ENCODE measurements at regions not wholly inside any gene's neighbourhood (a gene's known extent, or its start where the extent isn't known, plus 50 kb on each side); places are given as distances from the start of the nearest gene placed in this dataset.

DNA sequence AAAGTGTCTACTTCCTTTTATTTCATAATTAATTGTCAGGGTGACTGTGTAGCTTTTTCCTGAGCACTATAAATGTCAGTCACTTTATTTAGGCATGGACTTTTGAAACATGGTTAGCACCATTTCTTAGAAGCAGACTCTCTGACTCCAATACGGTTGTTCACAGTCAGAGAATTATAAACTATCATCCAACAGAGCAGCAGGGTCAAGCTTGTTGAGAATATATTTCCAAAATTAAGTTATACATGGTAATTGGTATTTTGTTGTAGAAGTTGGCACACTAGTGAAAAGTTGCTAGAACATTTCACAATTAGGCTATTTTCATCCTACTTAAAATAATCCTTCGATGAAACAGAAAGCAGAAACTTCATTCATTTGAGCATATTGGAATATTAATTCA lies 1155.5 kb upstream of the IGFBP7 start:
- no peak for ATAC-seq
- TF ChIP-seq, protein P1, sequence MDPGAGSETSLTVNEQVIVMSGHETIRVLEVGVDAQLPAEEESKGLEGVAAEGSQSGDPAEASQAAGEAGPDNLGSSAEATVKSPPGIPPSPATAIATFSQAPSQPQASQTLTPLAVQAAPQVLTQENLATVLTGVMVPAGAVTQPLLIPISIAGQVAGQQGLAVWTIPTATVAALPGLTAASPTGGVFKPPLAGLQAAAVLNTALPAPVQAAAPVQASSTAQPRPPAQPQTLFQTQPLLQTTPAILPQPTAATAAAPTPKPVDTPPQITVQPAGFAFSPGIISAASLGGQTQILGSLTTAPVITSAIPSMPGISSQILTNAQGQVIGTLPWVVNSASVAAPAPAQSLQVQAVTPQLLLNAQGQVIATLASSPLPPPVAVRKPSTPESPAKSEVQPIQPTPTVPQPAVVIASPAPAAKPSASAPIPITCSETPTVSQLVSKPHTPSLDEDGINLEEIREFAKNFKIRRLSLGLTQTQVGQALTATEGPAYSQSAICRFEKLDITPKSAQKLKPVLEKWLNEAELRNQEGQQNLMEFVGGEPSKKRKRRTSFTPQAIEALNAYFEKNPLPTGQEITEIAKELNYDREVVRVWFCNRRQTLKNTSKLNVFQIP (CRISPR knock-in tag; IDR thresholded peaks at IDR 0.05; ENCODE audit: borderline replicate concordance, low read depth) = no peak
- TF ChIP-seq TCF4 (CRISPR knock-in tag; IDR thresholded peaks at IDR 0.05; ENCODE audit: borderline replicate concordance) = no peak

DNA sequence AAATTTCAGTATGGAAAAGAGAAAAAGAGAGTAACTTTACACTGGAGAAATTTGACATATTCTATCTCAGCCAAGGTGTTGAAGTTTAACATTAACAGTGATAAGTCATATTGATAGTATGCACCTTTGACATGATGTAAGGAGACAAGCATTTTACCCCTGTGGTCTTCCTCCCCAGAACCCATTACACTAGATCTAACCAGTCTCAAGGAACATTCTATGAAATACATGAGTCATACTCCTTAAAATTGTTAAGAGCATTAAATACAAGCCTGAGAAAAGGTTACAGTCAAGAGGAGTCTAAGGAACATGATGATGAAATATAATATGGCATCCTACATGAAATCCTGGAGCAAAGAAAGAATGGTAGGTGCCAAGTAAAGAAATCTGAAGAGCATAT lies 1151.3 kb upstream of the IGFBP7 start:
- no peak for TF ChIP-seq TCF4 (CRISPR knock-in tag; IDR thresholded peaks at IDR 0.05; ENCODE audit: borderline replicate concordance)
- TF ChIP-seq RARB (CRISPR knock-in tag; IDR thresholded peaks at IDR 0.05) = no peak
- TF ChIP-seq GLIS3 (CRISPR knock-in tag; IDR thresholded peaks at IDR 0.05) = no peak
- no peak for TF ChIP-seq TOX (CRISPR knock-in tag; IDR thresholded peaks at IDR 0.05; ENCODE audit: borderline replicate concordance)
- no peak for TF ChIP-seq OSR1 (CRISPR knock-in tag; IDR thresholded peaks at IDR 0.05)
- TF ChIP-seq ZNF70 (CRISPR knock-in tag; IDR thresholded peaks at IDR 0.05) = no peak
- TF ChIP-seq, protein P2, sequence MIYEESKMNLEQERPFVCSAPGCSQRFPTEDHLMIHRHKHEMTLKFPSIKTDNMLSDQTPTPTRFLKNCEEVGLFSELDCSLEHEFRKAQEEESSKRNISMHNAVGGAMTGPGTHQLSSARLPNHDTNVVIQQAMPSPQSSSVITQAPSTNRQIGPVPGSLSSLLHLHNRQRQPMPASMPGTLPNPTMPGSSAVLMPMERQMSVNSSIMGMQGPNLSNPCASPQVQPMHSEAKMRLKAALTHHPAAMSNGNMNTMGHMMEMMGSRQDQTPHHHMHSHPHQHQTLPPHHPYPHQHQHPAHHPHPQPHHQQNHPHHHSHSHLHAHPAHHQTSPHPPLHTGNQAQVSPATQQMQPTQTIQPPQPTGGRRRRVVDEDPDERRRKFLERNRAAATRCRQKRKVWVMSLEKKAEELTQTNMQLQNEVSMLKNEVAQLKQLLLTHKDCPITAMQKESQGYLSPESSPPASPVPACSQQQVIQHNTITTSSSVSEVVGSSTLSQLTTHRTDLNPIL (CRISPR knock-in tag; IDR thresholded peaks at IDR 0.05; ENCODE audit: low read depth) = no peak
- no peak for TF ChIP-seq ESRRG (CRISPR knock-in tag; IDR thresholded peaks at IDR 0.05)
- TF ChIP-seq PPARA (CRISPR knock-in tag; IDR thresholded peaks at IDR 0.05; ENCODE audit: borderline replicate concordance) = no peak
- TF ChIP-seq SNAI2 (CRISPR knock-in tag; IDR thresholded peaks at IDR 0.05) = no peak
- TF ChIP-seq, protein P3, sequence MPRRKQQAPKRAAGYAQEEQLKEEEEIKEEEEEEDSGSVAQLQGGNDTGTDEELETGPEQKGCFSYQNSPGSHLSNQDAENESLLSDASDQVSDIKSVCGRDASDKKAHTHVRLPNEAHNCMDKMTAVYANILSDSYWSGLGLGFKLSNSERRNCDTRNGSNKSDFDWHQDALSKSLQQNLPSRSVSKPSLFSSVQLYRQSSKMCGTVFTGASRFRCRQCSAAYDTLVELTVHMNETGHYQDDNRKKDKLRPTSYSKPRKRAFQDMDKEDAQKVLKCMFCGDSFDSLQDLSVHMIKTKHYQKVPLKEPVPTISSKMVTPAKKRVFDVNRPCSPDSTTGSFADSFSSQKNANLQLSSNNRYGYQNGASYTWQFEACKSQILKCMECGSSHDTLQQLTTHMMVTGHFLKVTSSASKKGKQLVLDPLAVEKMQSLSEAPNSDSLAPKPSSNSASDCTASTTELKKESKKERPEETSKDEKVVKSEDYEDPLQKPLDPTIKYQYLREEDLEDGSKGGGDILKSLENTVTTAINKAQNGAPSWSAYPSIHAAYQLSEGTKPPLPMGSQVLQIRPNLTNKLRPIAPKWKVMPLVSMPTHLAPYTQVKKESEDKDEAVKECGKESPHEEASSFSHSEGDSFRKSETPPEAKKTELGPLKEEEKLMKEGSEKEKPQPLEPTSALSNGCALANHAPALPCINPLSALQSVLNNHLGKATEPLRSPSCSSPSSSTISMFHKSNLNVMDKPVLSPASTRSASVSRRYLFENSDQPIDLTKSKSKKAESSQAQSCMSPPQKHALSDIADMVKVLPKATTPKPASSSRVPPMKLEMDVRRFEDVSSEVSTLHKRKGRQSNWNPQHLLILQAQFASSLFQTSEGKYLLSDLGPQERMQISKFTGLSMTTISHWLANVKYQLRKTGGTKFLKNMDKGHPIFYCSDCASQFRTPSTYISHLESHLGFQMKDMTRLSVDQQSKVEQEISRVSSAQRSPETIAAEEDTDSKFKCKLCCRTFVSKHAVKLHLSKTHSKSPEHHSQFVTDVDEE (CRISPR knock-in tag; IDR thresholded peaks at IDR 0.05) = no peak
- no peak for TF ChIP-seq CSDC2 (CRISPR knock-in tag; IDR thresholded peaks at IDR 0.05)
- TF ChIP-seq, protein P4, sequence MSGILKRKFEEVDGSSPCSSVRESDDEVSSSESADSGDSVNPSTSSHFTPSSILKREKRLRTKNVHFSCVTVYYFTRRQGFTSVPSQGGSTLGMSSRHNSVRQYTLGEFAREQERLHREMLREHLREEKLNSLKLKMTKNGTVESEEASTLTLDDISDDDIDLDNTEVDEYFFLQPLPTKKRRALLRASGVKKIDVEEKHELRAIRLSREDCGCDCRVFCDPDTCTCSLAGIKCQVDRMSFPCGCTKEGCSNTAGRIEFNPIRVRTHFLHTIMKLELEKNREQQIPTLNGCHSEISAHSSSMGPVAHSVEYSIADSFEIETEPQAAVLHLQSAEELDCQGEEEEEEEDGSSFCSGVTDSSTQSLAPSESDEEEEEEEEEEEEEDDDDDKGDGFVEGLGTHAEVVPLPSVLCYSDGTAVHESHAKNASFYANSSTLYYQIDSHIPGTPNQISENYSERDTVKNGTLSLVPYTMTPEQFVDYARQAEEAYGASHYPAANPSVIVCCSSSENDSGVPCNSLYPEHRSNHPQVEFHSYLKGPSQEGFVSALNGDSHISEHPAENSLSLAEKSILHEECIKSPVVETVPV (CRISPR knock-in tag; IDR thresholded peaks at IDR 0.05) = no peak
- TF ChIP-seq ZC3H10 (CRISPR knock-in tag; IDR thresholded peaks at IDR 0.05) = no peak
- no peak for TF ChIP-seq ZFP30 (CRISPR knock-in tag; IDR thresholded peaks at IDR 0.05)
- TF ChIP-seq, protein P1 (CRISPR knock-in tag; IDR thresholded peaks at IDR 0.05; ENCODE audit: borderline replicate concordance, low read depth) = no peak
- TF ChIP-seq, protein P5, sequence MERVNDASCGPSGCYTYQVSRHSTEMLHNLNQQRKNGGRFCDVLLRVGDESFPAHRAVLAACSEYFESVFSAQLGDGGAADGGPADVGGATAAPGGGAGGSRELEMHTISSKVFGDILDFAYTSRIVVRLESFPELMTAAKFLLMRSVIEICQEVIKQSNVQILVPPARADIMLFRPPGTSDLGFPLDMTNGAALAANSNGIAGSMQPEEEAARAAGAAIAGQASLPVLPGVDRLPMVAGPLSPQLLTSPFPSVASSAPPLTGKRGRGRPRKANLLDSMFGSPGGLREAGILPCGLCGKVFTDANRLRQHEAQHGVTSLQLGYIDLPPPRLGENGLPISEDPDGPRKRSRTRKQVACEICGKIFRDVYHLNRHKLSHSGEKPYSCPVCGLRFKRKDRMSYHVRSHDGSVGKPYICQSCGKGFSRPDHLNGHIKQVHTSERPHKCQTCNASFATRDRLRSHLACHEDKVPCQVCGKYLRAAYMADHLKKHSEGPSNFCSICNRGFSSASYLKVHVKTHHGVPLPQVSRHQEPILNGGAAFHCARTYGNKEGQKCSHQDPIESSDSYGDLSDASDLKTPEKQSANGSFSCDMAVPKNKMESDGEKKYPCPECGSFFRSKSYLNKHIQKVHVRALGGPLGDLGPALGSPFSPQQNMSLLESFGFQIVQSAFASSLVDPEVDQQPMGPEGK (CRISPR knock-in tag; IDR thresholded peaks at IDR 0.05; ENCODE audit: borderline replicate concordance) = no peak
- no peak for TF ChIP-seq ZNF8 (CRISPR knock-in tag; IDR thresholded peaks at IDR 0.05)
- TF ChIP-seq ZNF565 (CRISPR knock-in tag; conservative IDR thresholded peaks at IDR 0.05; ENCODE audit: low read depth) = no peak
- TF ChIP-seq ARNTL (CRISPR knock-in tag; IDR thresholded peaks at IDR 0.05; ENCODE audit: borderline replicate concordance, low read depth) = no peak
- no peak for ATAC-seq

DNA sequence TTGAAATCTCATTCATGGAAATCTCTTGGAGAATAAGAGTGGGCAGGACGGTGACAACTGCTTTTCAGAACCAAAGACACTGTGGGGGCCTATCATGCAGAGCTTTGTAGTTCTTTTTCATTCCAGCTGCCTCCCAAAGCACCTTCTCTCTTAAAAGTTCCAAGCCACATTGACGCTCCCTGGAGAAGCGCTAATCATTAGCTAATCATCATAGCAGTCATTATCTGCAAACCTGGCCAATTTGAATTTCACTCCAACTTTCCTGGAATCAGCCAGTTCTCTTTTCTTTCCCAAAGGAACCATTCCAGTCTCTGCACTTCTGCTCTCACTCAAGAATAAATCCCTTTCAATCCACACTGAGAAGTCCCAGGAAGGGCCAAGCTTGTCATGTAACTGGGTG lies 1144.1 kb upstream of the IGFBP7 start:
- TF ChIP-seq ZC3H10 (CRISPR knock-in tag; IDR thresholded peaks at IDR 0.05) = no peak
- TF ChIP-seq GLIS3 (CRISPR knock-in tag; IDR thresholded peaks at IDR 0.05) = no peak
- TF ChIP-seq OSR1 (CRISPR knock-in tag; IDR thresholded peaks at IDR 0.05) = no peak
- TF ChIP-seq SNAI2 (CRISPR knock-in tag; IDR thresholded peaks at IDR 0.05) = no peak
- no peak for TF ChIP-seq ZNF8 (CRISPR knock-in tag; IDR thresholded peaks at IDR 0.05)
- TF ChIP-seq, protein P1 (CRISPR knock-in tag; IDR thresholded peaks at IDR 0.05; ENCODE audit: borderline replicate concordance, low read depth) = no peak
- no peak for TF ChIP-seq BACH2 (CRISPR knock-in tag; IDR thresholded peaks at IDR 0.05; ENCODE audit: borderline replicate concordance)
- no peak for TF ChIP-seq ISL1 (CRISPR knock-in tag; IDR thresholded peaks at IDR 0.05)
- no peak for TF ChIP-seq TCF4 (CRISPR knock-in tag; IDR thresholded peaks at IDR 0.05; ENCODE audit: borderline replicate concordance)
- ATAC-seq = no peak

Measured in SK-N-SH treated with all-trans-retinoic acid at 6 μM for 48 hours (cell line).